DND-41 (cell line): ENCODE measurements at regions not wholly inside any gene's neighbourhood (a gene's known extent, or its start where the extent isn't known, plus 50 kb on each side); places are given as distances from the start of the nearest gene placed in this dataset.
"Not testable (repeated sequence)": the region's sequence is repeated elsewhere in the genome, so short reads cannot be mapped to it uniquely, and the experiment has no call there.

Experiments
- ATAC-seq: fragments of 200-7000 bp; cut with Tn5 transposase; 3 replicates; pipeline ENCODE4 v1.9.1; 2021; ENCODE audit warnings: low read depth; ENCODE audit not compliant: insufficient read depth
- DNase-seq: peaks from one replicate; pipeline ENCODE4 v3.0.0-alpha.2; 2020
- H2AFZ ChIP-seq: 2 replicates; pipeline ENCODE4 v1.6.0; 2012; ENCODE audit warnings: low read depth, low read length
- H3K27ac ChIP-seq: 2 replicates; pipeline ENCODE4 v1.5.1; 2012; ENCODE audit warnings: low read length, inconsistent platforms
- H3K27me3 ChIP-seq: fragments of 200-600 bp; sonication (generic); 2 replicates; pipeline ENCODE4 v1.6.0; 2012; ENCODE audit warnings: low read length, mild to moderate bottlenecking, inconsistent platforms; ENCODE audit not compliant: insufficient read depth, poor library complexity
- H3K36me3 ChIP-seq: 2 replicates; pipeline ENCODE4 v1.5.1; 2012; ENCODE audit warnings: low read length, inconsistent platforms; ENCODE audit not compliant: insufficient read depth
- H3K4me1 ChIP-seq: 2 replicates; pipeline ENCODE4 v1.5.1; 2012; ENCODE audit warnings: mild to moderate bottlenecking, low read length; ENCODE audit not compliant: insufficient read depth
- H3K4me2 ChIP-seq: 2 replicates; pipeline ENCODE4 v1.6.0; 2012; ENCODE audit warnings: mild to moderate bottlenecking, moderate library complexity, low read length, inconsistent platforms; ENCODE audit not compliant: insufficient read depth
- H3K4me3 ChIP-seq, 2 experiments: fragments of 200-600 bp in 1 of 2; shearing (Covaris generic) in 1 of 2; 2 replicates each; pipeline ENCODE4 v1.5.1; 2012 to 2016; ENCODE audit warnings: inconsistent platforms in 2 of 2, low read length in 2 of 2, mild to moderate bottlenecking in 2 of 2, low read depth in 1 of 2, moderate library complexity in 1 of 2
- H3K79me2 ChIP-seq: 2 replicates; pipeline ENCODE4 v1.6.0; 2012; ENCODE audit warnings: low read length, inconsistent platforms; ENCODE audit not compliant: insufficient read depth
- H3K9ac ChIP-seq: 2 replicates; pipeline ENCODE4 v1.6.0; 2012; ENCODE audit warnings: low read depth, mild to moderate bottlenecking, inconsistent platforms, low read length, moderate library complexity
- H3K9me3 ChIP-seq: 2 replicates; pipeline ENCODE4 v1.5.1; 2012; ENCODE audit warnings: low read length, moderate library complexity, mild to moderate bottlenecking, inconsistent platforms; ENCODE audit not compliant: insufficient read depth, severe bottlenecking
- H4K20me1 ChIP-seq: 2 replicates; pipeline ENCODE4 v1.6.0; 2012; ENCODE audit warnings: low read length; ENCODE audit not compliant: insufficient read depth
- EZH2 ChIP-seq: IDR thresholded peaks from 3 replicates; pipeline ENCODE4 v1.6.1; 2012; ENCODE audit warnings: borderline replicate concordance, low read depth, mild to moderate bottlenecking, moderate library complexity, low read length, inconsistent platforms; ENCODE audit not compliant: severe bottlenecking
- TF ChIP-seq, protein P1 (sequence below): IDR thresholded peaks from 2 replicates; pipeline ENCODE4 v1.5.1; 2012; ENCODE audit warnings: borderline replicate concordance, low read length, moderate library complexity, mild to moderate bottlenecking; ENCODE audit not compliant: poor library complexity, severe bottlenecking; ENCODE audit errors: extremely low read depth

DNA sequence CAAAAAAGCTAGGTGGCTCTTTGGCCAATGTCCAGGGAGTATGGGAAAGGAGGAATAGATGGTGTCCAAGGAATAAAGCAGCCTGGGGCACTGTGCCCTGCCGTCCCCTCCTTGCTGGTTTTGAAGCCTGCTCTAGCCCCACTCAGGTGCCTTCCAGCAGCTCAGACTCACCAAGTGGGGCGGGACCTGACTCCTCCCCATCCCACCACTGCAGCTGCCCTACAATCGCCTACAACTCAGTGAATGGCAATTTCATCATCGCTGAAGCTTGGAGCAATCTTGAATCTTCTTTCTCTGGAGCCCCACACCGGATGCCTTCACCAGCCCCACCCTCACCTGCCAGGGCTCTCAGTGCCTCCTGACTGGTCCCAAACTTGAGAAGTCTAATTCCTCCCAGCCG lies 56.4 kb upstream of the NXT1 start:
- no peak for DNase-seq
- Histone ChIP-seq H3K79me2 (no peaks in the 10 kb centered on the region), H3K9me3 (no peaks in the 10 kb centered on the region), H4K20me1 (no peaks in the 10 kb centered on the region), H3K27ac (no peak overlapping the region), H3K4me1 (no peaks in the 10 kb centered on the region), H3K27me3 (no peaks in the 10 kb centered on the region), H2AFZ (no peak overlapping the region), H3K9ac (no peak overlapping the region), H3K4me2 (no peak overlapping the region), H3K4me3 (no peak overlapping the region), H3K36me3 (no peaks in the 10 kb centered on the region)
- ATAC-seq, result peak; percentile 56; the same call in 2 of the 3 replicates
- TF ChIP-seq, protein P1, sequence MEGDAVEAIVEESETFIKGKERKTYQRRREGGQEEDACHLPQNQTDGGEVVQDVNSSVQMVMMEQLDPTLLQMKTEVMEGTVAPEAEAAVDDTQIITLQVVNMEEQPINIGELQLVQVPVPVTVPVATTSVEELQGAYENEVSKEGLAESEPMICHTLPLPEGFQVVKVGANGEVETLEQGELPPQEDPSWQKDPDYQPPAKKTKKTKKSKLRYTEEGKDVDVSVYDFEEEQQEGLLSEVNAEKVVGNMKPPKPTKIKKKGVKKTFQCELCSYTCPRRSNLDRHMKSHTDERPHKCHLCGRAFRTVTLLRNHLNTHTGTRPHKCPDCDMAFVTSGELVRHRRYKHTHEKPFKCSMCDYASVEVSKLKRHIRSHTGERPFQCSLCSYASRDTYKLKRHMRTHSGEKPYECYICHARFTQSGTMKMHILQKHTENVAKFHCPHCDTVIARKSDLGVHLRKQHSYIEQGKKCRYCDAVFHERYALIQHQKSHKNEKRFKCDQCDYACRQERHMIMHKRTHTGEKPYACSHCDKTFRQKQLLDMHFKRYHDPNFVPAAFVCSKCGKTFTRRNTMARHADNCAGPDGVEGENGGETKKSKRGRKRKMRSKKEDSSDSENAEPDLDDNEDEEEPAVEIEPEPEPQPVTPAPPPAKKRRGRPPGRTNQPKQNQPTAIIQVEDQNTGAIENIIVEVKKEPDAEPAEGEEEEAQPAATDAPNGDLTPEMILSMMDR, result no peak
- TF ChIP-seq EZH2, result no peak

DNA sequence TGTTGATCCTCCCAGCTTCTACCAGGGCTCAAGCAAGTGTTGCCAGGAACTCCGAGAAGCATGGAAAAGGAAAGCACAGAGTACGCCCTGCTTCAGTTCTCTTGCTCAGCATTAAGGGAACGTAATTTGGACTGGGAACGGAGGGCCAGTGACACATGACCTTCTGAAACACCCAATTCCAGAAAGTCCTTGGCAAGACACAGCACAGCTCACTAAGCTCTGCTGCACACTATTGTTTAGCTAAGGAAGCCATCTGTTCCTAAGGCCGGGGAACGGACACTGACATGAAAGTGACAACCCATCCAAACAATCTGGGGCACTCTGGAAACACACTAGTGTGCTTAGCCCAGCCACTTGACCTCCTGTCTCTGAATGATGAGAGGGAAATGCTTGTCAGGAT lies 56.9 kb upstream of the NXT1 start:
- no peaks in the 10 kb centered on the region for H3K4me1 ChIP-seq
- H3K79me2 ChIP-seq, result no peaks in the 10 kb centered on the region
- H2AFZ ChIP-seq, result no peak overlapping the region
- no peaks in the 10 kb centered on the region for H3K27me3 ChIP-seq
- H3K36me3 ChIP-seq, result no peaks in the 10 kb centered on the region
- DNase-seq (no peak), ATAC-seq (no peak)
- no peaks in the 10 kb centered on the region for H3K9me3 ChIP-seq
- no peak overlapping the region for H3K27ac ChIP-seq
- H3K9ac ChIP-seq, result no peak overlapping the region
- no peak overlapping the region for H3K4me2 ChIP-seq
- TF ChIP-seq, protein P1, result no peak
- no peak for TF ChIP-seq EZH2
- no peak overlapping the region for H3K4me3 ChIP-seq
- no peaks in the 10 kb centered on the region for H4K20me1 ChIP-seq

DNA sequence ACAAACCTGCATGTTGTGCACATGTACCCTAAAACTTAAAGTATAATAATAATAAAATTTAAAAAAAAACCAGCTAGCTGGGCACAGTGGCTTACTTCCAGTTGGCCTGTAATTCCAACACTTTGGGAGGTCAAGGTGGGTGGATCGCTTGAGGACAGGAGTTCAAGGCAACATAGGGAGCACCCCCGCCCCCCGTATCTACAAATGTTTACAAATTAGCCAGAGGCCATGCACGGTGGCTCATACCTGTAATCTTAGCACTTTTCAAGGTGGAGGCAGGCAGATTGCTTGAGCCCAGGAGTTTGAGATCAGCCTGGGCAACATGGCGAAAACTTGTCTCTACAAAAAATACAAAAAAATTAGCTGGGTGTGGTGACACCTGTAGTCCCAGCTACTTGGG lies 58.3 kb upstream of the NXT1 start:
- not testable (repeated sequence) for H3K79me2 ChIP-seq, H3K27ac ChIP-seq, H4K20me1 ChIP-seq, DNase-seq, H3K27me3 ChIP-seq, H3K9ac ChIP-seq, ATAC-seq, H3K9me3 ChIP-seq, H3K36me3 ChIP-seq, H3K4me1 ChIP-seq, H2AFZ ChIP-seq, H3K4me2 ChIP-seq, H3K4me3 ChIP-seq

DNA sequence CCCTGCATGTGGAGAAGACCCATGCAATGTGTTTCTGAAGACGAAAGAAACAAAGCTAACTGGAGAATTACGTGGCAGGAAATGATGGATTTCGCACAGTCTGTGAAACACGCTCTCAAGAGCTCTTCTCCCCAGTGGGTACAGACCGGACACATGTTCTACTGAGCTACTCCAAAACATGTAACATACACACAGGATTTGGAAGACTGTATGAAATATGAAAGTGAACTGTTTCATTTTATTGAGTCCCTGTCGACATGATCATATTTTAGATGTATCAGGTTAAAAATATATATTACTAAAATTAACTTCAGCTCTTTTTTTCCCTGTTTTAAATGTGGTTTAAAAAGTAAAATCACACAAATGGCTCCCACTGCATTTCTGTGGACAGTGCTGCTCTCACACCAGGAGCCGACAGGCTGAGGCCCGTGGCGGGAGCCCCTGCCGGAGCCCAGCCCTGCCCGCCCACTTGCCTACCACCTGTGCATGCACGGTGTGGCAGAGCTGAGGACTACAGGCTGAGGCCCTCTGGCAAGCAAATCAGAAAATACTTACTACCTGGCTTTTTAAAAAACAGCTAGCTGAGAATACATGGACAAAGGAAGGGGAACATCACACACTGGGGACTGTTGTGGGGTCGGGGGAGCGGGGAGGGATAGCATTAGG lies 58.9 kb upstream of the NXT1 start:
- Histone ChIP-seq H3K36me3 (no peaks in the 10 kb centered on the region), H2AFZ (no peak overlapping the region), H3K4me2 (no peak overlapping the region), H3K9ac (no peak overlapping the region), H4K20me1 (no peaks in the 10 kb centered on the region), H3K4me1 (no peaks in the 10 kb centered on the region), H3K27me3 (no peaks in the 10 kb centered on the region), H3K9me3 (no peaks in the 10 kb centered on the region), H3K4me3 (no peak overlapping the region), H3K27ac (no peak overlapping the region), H3K79me2 (no peaks in the 10 kb centered on the region)
- ATAC-seq (no peak), DNase-seq (no peak)
- TF ChIP-seq, protein P1, result no peak
- TF ChIP-seq EZH2, result no peak
